ENCODE measurements at regions not wholly inside any gene's neighbourhood (a gene's known extent, or its start where the extent isn't known, plus 50 kb on each side); places are given as distances from the start of the nearest gene placed in this dataset.
"Not testable (repeated sequence)": the region's sequence is repeated elsewhere in the genome, so short reads cannot be mapped to it uniquely, and the experiment has no call there.

- H4K20me1 ChIP-seq (ENCODE audit: insufficient read depth), result no peaks in the 10 kb centered on the region
- H3K9me3 ChIP-seq (ENCODE audit: low read length), result no peaks in the 10 kb centered on the region
- H3K79me2 ChIP-seq (replicated peaks; ENCODE audit: insufficient read depth, low read length), result no peaks in the 10 kb centered on the region
- no peaks in the 10 kb centered on the region for H3K27me3 ChIP-seq (ENCODE audit: insufficient read depth, low read depth, low read length)
- H2AFZ ChIP-seq (ENCODE audit: low read depth, low read length), result no peak overlapping the region
- H3K4me2 ChIP-seq (ENCODE audit: low read length), result no peak overlapping the region
- no peak overlapping the region for H3K27ac ChIP-seq (ENCODE audit: low read length)
- H3K4me3 ChIP-seq (ENCODE audit: low read length), result no peak overlapping the region
- H3K9ac ChIP-seq (ENCODE audit: low read length), result no peak overlapping the region
- no peaks in the 10 kb centered on the region for H3K36me3 ChIP-seq (ENCODE audit: insufficient read depth, low read length)
- TF ChIP-seq REST (IDR thresholded peaks at IDR 0.05; ENCODE audit: borderline replicate concordance) (no peak), MXI1 (conservative IDR thresholded peaks at IDR 0.05; ENCODE audit: poor library complexity, severe bottlenecking) (no peak), TAF1 (IDR thresholded peaks at IDR 0.05; ENCODE audit: low read depth) (no peak), POLR2AphosphoS5 (IDR thresholded peaks at IDR 0.05) (no peak), CTCF (IDR thresholded peaks at IDR 0.05; ENCODE audit: poor library complexity, severe bottlenecking) (no peak), EZH2 (IDR thresholded peaks at IDR 0.05; ENCODE audit: borderline replicate concordance, insufficient read depth, low read length, poor library complexity, severe bottlenecking) (no peak), SMC3 (conservative IDR thresholded peaks at IDR 0.05; ENCODE audit: poor library complexity) (no peak)
- no peaks in the 10 kb centered on the region for H3F3A ChIP-seq (ENCODE audit: insufficient read depth, low read length, poor library complexity, severe bottlenecking)
- no peaks in the 10 kb centered on the region for H3K9me2 ChIP-seq (ENCODE audit: insufficient read depth, low read length)
Observed at GRCh38 chr6:81098109-81098814, 654.2 kb downstream of the TENT5A start.

- not testable (repeated sequence) for H3K9me3 ChIP-seq (ENCODE audit: low read length); H3F3A ChIP-seq (ENCODE audit: insufficient read depth, low read length, poor library complexity, severe bottlenecking); H3K79me2 ChIP-seq (replicated peaks; ENCODE audit: insufficient read depth, low read length); H3K36me3 ChIP-seq (ENCODE audit: insufficient read depth, low read length); H3K4me3 ChIP-seq (ENCODE audit: low read length); H3K4me2 ChIP-seq (ENCODE audit: low read length); H4K20me1 ChIP-seq (ENCODE audit: insufficient read depth); H3K9ac ChIP-seq (ENCODE audit: low read length); H3K27ac ChIP-seq (ENCODE audit: low read length); H3K9me2 ChIP-seq (ENCODE audit: insufficient read depth, low read length); H2AFZ ChIP-seq (ENCODE audit: low read depth, low read length); H3K27me3 ChIP-seq (ENCODE audit: insufficient read depth, low read depth, low read length)
Observed at GRCh38 chr6:81096464-81096863, 656.0 kb downstream of the TENT5A start.

GRCh38 chr6:81093051-81093450 lies 659.4 kb downstream of the TENT5A start:
- no peak for TF ChIP-seq RAD21 (conservative IDR thresholded peaks at IDR 0.05)
- no peak for TF ChIP-seq SMC3 (conservative IDR thresholded peaks at IDR 0.05; ENCODE audit: poor library complexity)
- no peak for TF ChIP-seq MXI1 (conservative IDR thresholded peaks at IDR 0.05; ENCODE audit: poor library complexity, severe bottlenecking)
- no peak for TF ChIP-seq CTCF (IDR thresholded peaks at IDR 0.05; ENCODE audit: poor library complexity, severe bottlenecking)
- TF ChIP-seq TAF1 (IDR thresholded peaks at IDR 0.05; ENCODE audit: low read depth), result no peak
- TF ChIP-seq EP300 (conservative IDR thresholded peaks at IDR 0.05; ENCODE audit: poor library complexity, severe bottlenecking), result no peak
- TF ChIP-seq POLR2AphosphoS5 (IDR thresholded peaks at IDR 0.05), result no peak
- TF ChIP-seq EZH2 (IDR thresholded peaks at IDR 0.05; ENCODE audit: borderline replicate concordance, insufficient read depth, low read length, poor library complexity, severe bottlenecking), result no peak
- no peak for TF ChIP-seq REST (IDR thresholded peaks at IDR 0.05; ENCODE audit: borderline replicate concordance)
- no peak overlapping the region for H3K4me2 ChIP-seq (ENCODE audit: low read length)
- H3K9me3 ChIP-seq (ENCODE audit: low read length), result no peaks in the 10 kb centered on the region
- H3K9ac ChIP-seq (ENCODE audit: low read length), result no peak overlapping the region
- no peak overlapping the region for H2AFZ ChIP-seq (ENCODE audit: low read depth, low read length)
- no peaks in the 10 kb centered on the region for H3F3A ChIP-seq (ENCODE audit: insufficient read depth, low read length, poor library complexity, severe bottlenecking)
- no peaks in the 10 kb centered on the region for H4K20me1 ChIP-seq (ENCODE audit: insufficient read depth)
- H3K9me2 ChIP-seq (ENCODE audit: insufficient read depth, low read length), result no peaks in the 10 kb centered on the region
- H3K27me3 ChIP-seq (ENCODE audit: insufficient read depth, low read depth, low read length), result no peaks in the 10 kb centered on the region
- no peak overlapping the region for H3K27ac ChIP-seq (ENCODE audit: low read length)
- H3K36me3 ChIP-seq (ENCODE audit: insufficient read depth, low read length), result no peaks in the 10 kb centered on the region
- no peak overlapping the region for H3K4me3 ChIP-seq (ENCODE audit: low read length)
- H3K79me2 ChIP-seq (replicated peaks; ENCODE audit: insufficient read depth, low read length), result no peaks in the 10 kb centered on the region
